ENCODE measurements at regions not wholly inside any gene's neighbourhood (a gene's known extent, or its start where the extent isn't known, plus 50 kb on each side); places are given as distances from the start of the nearest gene placed in this dataset.

DNA sequence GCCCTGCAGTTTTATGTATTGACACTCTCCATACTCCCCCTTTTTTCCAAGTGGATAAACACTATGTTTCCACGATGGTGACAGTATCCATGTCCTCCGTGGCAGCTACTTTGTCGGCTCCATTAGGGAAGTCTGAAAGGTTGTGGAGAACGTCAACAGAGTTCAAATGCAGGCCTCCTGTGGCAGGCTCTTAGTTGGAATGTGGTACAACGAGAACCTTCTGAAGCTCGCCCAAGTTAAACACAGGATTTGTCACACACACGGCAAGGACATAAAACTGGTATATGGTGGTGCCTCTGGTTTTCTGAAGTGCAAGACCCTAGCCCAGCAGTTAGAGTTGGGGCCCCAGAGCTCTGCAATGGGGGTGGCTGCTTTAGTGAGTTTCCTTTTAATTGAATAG is 187.0 kb upstream of the TAB2 start:
- 41 to 50% methylated on average over 7 of the region's 7 CpGs for WGBS, 2 experiments (ENCODE audit: low coverage in 1 of 2, low lambda C conversion rate in 2 of 2, missing lambda C conversion rate in 2 of 2)
- H3K4me2 ChIP-seq (ENCODE audit: unreplicated experiment), result no peak overlapping the region
- H4K20me1 ChIP-seq (ENCODE audit: insufficient read depth), result no peaks in the 10 kb centered on the region
- H3K4me3 ChIP-seq, result no peak overlapping the region
- H3K4me1 ChIP-seq (ENCODE audit: insufficient read depth), result peaks cover 23% of the 10 kb centered on the region
- in situ Hi-C loops (cut with MboI), result no loop called here
- no peaks in the 10 kb centered on the region for H3K27me3 ChIP-seq (replicated peaks; ENCODE audit: insufficient read depth)
- H3K79me2 ChIP-seq (ENCODE audit: insufficient read depth), result no peaks in the 10 kb centered on the region
- H3K27ac ChIP-seq, result no peak overlapping the region
- H3F3A ChIP-seq (ENCODE audit: insufficient read depth), result peaks cover 27% of the 10 kb centered on the region
- no peak overlapping the region for H3K9ac ChIP-seq
- no peak for DNase-seq
- H3K36me3 ChIP-seq (ENCODE audit: low read depth), result no peaks in the 10 kb centered on the region
- H2AFZ ChIP-seq, result no peak overlapping the region
- no peak for TF ChIP-seq EZH2phosphoT487 (IDR thresholded peaks at IDR 0.05; ENCODE audit: insufficient read depth, low read depth)
- no peak for TF ChIP-seq EZH2 (IDR thresholded peaks at IDR 0.05; ENCODE audit: insufficient read depth, poor library complexity, severe bottlenecking)
- no peaks in the 10 kb centered on the region for H3K9me3 ChIP-seq (ENCODE audit: low read depth)
- H3K9me2 ChIP-seq (ENCODE audit: insufficient read depth), result no peaks in the 10 kb centered on the region

DNA sequence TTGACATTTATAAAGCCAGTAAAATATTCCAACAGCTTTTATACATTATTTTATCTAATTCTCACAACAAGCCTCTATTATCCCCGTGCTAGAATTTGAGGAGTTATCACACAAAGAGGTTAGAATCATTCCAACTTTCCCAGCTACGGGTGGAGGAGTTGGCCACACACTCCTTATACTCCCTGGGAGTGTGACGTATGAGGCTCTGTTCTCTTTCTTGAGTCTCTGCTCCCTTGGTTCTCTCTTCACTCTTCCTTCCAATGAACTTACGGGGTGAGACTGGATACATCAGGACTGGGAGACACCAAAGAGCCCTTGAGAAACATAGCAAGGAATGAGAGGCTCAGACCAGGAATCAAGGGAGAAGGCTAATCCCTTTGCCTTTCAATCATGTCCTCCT is 185.6 kb upstream of the TAB2 start:
- DNase-seq, result no peak
- TF ChIP-seq EZH2 (IDR thresholded peaks at IDR 0.05; ENCODE audit: insufficient read depth, poor library complexity, severe bottlenecking), result no peak
- no peak for TF ChIP-seq EZH2phosphoT487 (IDR thresholded peaks at IDR 0.05; ENCODE audit: insufficient read depth, low read depth)
- H3K36me3 ChIP-seq (ENCODE audit: low read depth), result no peaks in the 10 kb centered on the region
- no peaks in the 10 kb centered on the region for H4K20me1 ChIP-seq (ENCODE audit: insufficient read depth)
- H3K27me3 ChIP-seq (replicated peaks; ENCODE audit: insufficient read depth), result no peaks in the 10 kb centered on the region
- no peaks in the 10 kb centered on the region for H3K79me2 ChIP-seq (ENCODE audit: insufficient read depth)
- H3K27ac ChIP-seq, result no peak overlapping the region
- no peak overlapping the region for H3K4me2 ChIP-seq (ENCODE audit: unreplicated experiment)
- peaks cover 18% of the 10 kb centered on the region for H3F3A ChIP-seq (ENCODE audit: insufficient read depth)
- H3K4me3 ChIP-seq, result no peak overlapping the region
- no peaks in the 10 kb centered on the region for H3K9me2 ChIP-seq (ENCODE audit: insufficient read depth)
- in situ Hi-C loops (cut with MboI), result no loop called here
- no peak overlapping the region for H2AFZ ChIP-seq
- H3K4me1 ChIP-seq (ENCODE audit: insufficient read depth), result peaks cover 21% of the 10 kb centered on the region
- H3K9me3 ChIP-seq (ENCODE audit: low read depth), result no peaks in the 10 kb centered on the region
- 74 to 76% methylated on average over 4 of the region's 4 CpGs for WGBS, 2 experiments (ENCODE audit: low coverage in 1 of 2, low lambda C conversion rate in 2 of 2, missing lambda C conversion rate in 2 of 2)
- H3K9ac ChIP-seq, result no peak overlapping the region

DNA sequence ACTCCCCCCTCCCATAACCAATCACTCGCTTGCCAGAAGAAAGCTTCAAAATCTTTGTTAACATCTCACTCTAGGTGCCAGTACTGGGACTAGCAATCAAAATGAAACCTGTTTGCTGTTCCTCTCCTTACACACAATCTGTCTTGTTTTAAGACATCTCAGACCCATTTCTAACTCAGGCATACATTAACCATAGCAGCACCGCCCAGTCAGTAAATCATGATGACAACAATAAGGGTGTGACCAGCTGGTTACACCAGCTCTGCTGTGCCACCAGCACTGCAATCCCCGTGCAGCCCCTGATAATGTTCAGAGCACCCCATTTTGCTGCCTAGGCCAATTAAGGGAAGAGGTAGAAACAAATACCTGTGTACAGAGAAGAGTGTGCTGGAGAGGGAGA is 185.2 kb upstream of the TAB2 start:
- H3K9me2 ChIP-seq (ENCODE audit: insufficient read depth), result no peaks in the 10 kb centered on the region
- WGBS, 2 experiments (ENCODE audit: low coverage in 1 of 2, low lambda C conversion rate in 2 of 2, missing lambda C conversion rate in 2 of 2), result 88 to 91% methylated on average over 3 of the region's 3 CpGs
- H2AFZ ChIP-seq, result no peak overlapping the region
- H3K4me1 ChIP-seq (ENCODE audit: insufficient read depth), result peaks cover 16% of the 10 kb centered on the region
- H3K27ac ChIP-seq, result no peak overlapping the region
- no peak for TF ChIP-seq EZH2 (IDR thresholded peaks at IDR 0.05; ENCODE audit: insufficient read depth, poor library complexity, severe bottlenecking)
- no peak for TF ChIP-seq EZH2phosphoT487 (IDR thresholded peaks at IDR 0.05; ENCODE audit: insufficient read depth, low read depth)
- H3K4me2 ChIP-seq (ENCODE audit: unreplicated experiment), result no peak overlapping the region
- H3K36me3 ChIP-seq (ENCODE audit: low read depth), result no peaks in the 10 kb centered on the region
- H3K9ac ChIP-seq, result no peak overlapping the region
- H3K4me3 ChIP-seq, result no peak overlapping the region
- no peaks in the 10 kb centered on the region for H3K79me2 ChIP-seq (ENCODE audit: insufficient read depth)
- in situ Hi-C loops (cut with MboI), result no loop called here
- no peaks in the 10 kb centered on the region for H3K27me3 ChIP-seq (replicated peaks; ENCODE audit: insufficient read depth)
- no peaks in the 10 kb centered on the region for H3K9me3 ChIP-seq (ENCODE audit: low read depth)
- no peak for DNase-seq
- peaks cover 14% of the 10 kb centered on the region for H3F3A ChIP-seq (ENCODE audit: insufficient read depth)
- no peaks in the 10 kb centered on the region for H4K20me1 ChIP-seq (ENCODE audit: insufficient read depth)

DNA sequence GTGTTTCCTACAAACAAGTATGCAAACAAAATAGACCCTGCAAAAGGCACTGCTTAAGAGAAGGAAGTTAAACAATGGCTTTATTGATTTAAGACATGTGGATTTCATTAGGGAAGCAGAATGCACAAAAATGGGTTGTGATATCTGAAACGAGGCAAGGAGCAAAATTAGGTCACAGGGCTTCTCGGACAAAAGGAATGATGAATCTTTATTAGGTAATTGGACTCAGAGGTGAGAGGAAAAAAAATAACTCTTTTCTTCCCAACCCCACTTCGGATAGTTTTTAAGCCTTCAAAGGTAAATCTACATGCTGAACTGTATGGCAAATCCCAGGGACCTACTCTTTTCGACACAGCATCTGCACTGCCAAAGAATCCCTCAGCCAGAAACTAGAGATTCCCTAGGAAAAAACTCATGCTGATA is 183.0 kb upstream of the TAB2 start:
- Histone ChIP-seq H3K9me2 (ENCODE audit: insufficient read depth) (no peaks in the 10 kb centered on the region), H3K27ac (no peak overlapping the region), H4K20me1 (ENCODE audit: insufficient read depth) (no peaks in the 10 kb centered on the region), H3K36me3 (ENCODE audit: low read depth) (no peaks in the 10 kb centered on the region), H3F3A (ENCODE audit: insufficient read depth) (peaks cover 7% of the 10 kb centered on the region), H3K9ac (no peak overlapping the region), H2AFZ (no peak overlapping the region), H3K79me2 (ENCODE audit: insufficient read depth) (no peaks in the 10 kb centered on the region), H3K4me3 (no peak overlapping the region), H3K4me2 (ENCODE audit: unreplicated experiment) (peak overlapping the region; percentile 26), H3K27me3 (replicated peaks; ENCODE audit: insufficient read depth) (no peaks in the 10 kb centered on the region), H3K4me1 (ENCODE audit: insufficient read depth) (peaks cover 10% of the 10 kb centered on the region), H3K9me3 (ENCODE audit: low read depth) (no peaks in the 10 kb centered on the region)
- in situ Hi-C loops (cut with MboI), result no loop called here
- TF ChIP-seq EZH2 (IDR thresholded peaks at IDR 0.05; ENCODE audit: insufficient read depth, poor library complexity, severe bottlenecking), result no peak
- no peak for TF ChIP-seq EZH2phosphoT487 (IDR thresholded peaks at IDR 0.05; ENCODE audit: insufficient read depth, low read depth)
- WGBS, 2 experiments (ENCODE audit: low coverage in 1 of 2, low lambda C conversion rate in 2 of 2, missing lambda C conversion rate in 2 of 2), result 20 to 24% methylated on average over 4 of the region's 4 CpGs
- DNase-seq, result peak; percentile 46

DNA sequence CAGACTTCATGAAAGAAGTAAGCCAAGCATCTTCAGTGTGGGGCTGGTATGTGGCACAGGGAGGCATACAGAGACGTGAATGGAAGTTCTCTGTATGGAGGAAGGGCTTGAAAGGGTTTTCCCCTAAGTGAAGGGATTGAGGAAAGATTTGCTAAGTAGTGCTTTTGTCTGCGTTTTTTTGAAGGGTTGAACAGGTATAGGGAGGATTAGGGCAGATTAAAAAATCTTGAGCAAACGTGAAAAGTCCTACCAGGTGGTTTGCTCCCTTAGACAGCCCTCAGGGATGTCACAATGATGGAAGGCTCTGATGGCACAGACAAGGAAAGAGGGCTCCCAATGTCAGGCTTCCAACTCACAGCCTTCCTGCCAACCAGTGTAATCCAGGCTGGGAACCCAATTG is 181.7 kb upstream of the TAB2 start:
- no peaks in the 10 kb centered on the region for H3K79me2 ChIP-seq (ENCODE audit: insufficient read depth)
- no peaks in the 10 kb centered on the region for H3F3A ChIP-seq (ENCODE audit: insufficient read depth)
- H3K27me3 ChIP-seq (replicated peaks; ENCODE audit: insufficient read depth), result no peaks in the 10 kb centered on the region
- H3K36me3 ChIP-seq (ENCODE audit: low read depth), result no peaks in the 10 kb centered on the region
- no peak overlapping the region for H3K9ac ChIP-seq
- no peak overlapping the region for H2AFZ ChIP-seq
- DNase-seq, result no peak
- H3K4me1 ChIP-seq (ENCODE audit: insufficient read depth), result no peaks in the 10 kb centered on the region
- no peak overlapping the region for H3K27ac ChIP-seq
- no peaks in the 10 kb centered on the region for H3K9me2 ChIP-seq (ENCODE audit: insufficient read depth)
- TF ChIP-seq EZH2 (IDR thresholded peaks at IDR 0.05; ENCODE audit: insufficient read depth, poor library complexity, severe bottlenecking), result no peak
- TF ChIP-seq EZH2phosphoT487 (IDR thresholded peaks at IDR 0.05; ENCODE audit: insufficient read depth, low read depth), result no peak
- WGBS, 2 experiments (ENCODE audit: low coverage in 1 of 2, low lambda C conversion rate in 2 of 2, missing lambda C conversion rate in 2 of 2), result 60 to 73% methylated on average over 3 of the region's 3 CpGs
- no peaks in the 10 kb centered on the region for H4K20me1 ChIP-seq (ENCODE audit: insufficient read depth)
- no peaks in the 10 kb centered on the region for H3K9me3 ChIP-seq (ENCODE audit: low read depth)
- no peak overlapping the region for H3K4me3 ChIP-seq
- in situ Hi-C loops (cut with MboI), result no loop called here
- no peak overlapping the region for H3K4me2 ChIP-seq (ENCODE audit: unreplicated experiment)

All from GM23248 (cell line).